ENCODE measurements at regions not wholly inside any gene's neighbourhood (a gene's known extent, or its start where the extent isn't known, plus 50 kb on each side); places are given as distances from the start of the nearest gene placed in this dataset.

- no peaks in the 10 kb centered on the region for H4K20me1 ChIP-seq (ENCODE audit: insufficient read depth, low read depth, low read length)
- no peak overlapping the region for H3K4me3 ChIP-seq (ENCODE audit: low read length)
- H3K27ac ChIP-seq (ENCODE audit: low read length), result no peak overlapping the region
- H3K4me1 ChIP-seq (ENCODE audit: low read length), result peaks cover 19% of the 10 kb centered on the region
- no peak overlapping the region for H3K4me2 ChIP-seq (ENCODE audit: low read depth, low read length, poor library complexity, severe bottlenecking)
- no peak overlapping the region for H3K9ac ChIP-seq (ENCODE audit: low read length)
- DNase-seq, result no peak
- no peaks in the 10 kb centered on the region for H3K9me2 ChIP-seq (replicated peaks; ENCODE audit: insufficient read depth, low read length)
- H2AFZ ChIP-seq (ENCODE audit: low read length), result no peak overlapping the region
- no peaks in the 10 kb centered on the region for H3K9me3 ChIP-seq (ENCODE audit: low read length)
- H3K36me3 ChIP-seq (ENCODE audit: insufficient read depth, low read length), result no peaks in the 10 kb centered on the region
- H3K79me2 ChIP-seq (ENCODE audit: low read length), result no peaks in the 10 kb centered on the region
- no peaks in the 10 kb centered on the region for H3K27me3 ChIP-seq (ENCODE audit: low read length)
These were observed 127.5 kb upstream of the CPEB4 start for GRCh38 chr5:173760461-173761177.

GRCh38 chr5:173761178-173761513, 127.0 kb upstream of the CPEB4 start:
- H4K20me1 ChIP-seq (ENCODE audit: insufficient read depth, low read depth, low read length), result no peaks in the 10 kb centered on the region
- H3K79me2 ChIP-seq (ENCODE audit: low read length), result no peaks in the 10 kb centered on the region
- no peak overlapping the region for H3K9ac ChIP-seq (ENCODE audit: low read length)
- DNase-seq, result no peak
- no peak overlapping the region for H3K27ac ChIP-seq (ENCODE audit: low read length)
- H3K9me3 ChIP-seq (ENCODE audit: low read length), result no peaks in the 10 kb centered on the region
- no peaks in the 10 kb centered on the region for H3K36me3 ChIP-seq (ENCODE audit: insufficient read depth, low read length)
- H3K9me2 ChIP-seq (replicated peaks; ENCODE audit: insufficient read depth, low read length), result no peaks in the 10 kb centered on the region
- no peak overlapping the region for H3K4me2 ChIP-seq (ENCODE audit: low read depth, low read length, poor library complexity, severe bottlenecking)
- H2AFZ ChIP-seq (ENCODE audit: low read length), result no peak overlapping the region
- no peaks in the 10 kb centered on the region for H3K27me3 ChIP-seq (ENCODE audit: low read length)
- peaks cover 19% of the 10 kb centered on the region for H3K4me1 ChIP-seq (ENCODE audit: low read length)
- no peak overlapping the region for H3K4me3 ChIP-seq (ENCODE audit: low read length)

GRCh38 chr5:173762045-173762444, 126.1 kb upstream of the CPEB4 start:
- Histone ChIP-seq H3K79me2 (ENCODE audit: low read length) (no peaks in the 10 kb centered on the region), H3K9ac (ENCODE audit: low read length) (no peak overlapping the region), H3K27me3 (ENCODE audit: low read length) (no peaks in the 10 kb centered on the region), H3K4me3 (ENCODE audit: low read length) (no peak overlapping the region), H3K36me3 (ENCODE audit: insufficient read depth, low read length) (no peaks in the 10 kb centered on the region), H3K4me1 (ENCODE audit: low read length) (peaks cover 19% of the 10 kb centered on the region), H3K9me3 (ENCODE audit: low read length) (no peaks in the 10 kb centered on the region), H3K27ac (ENCODE audit: low read length) (no peak overlapping the region), H3K9me2 (replicated peaks; ENCODE audit: insufficient read depth, low read length) (no peaks in the 10 kb centered on the region), H2AFZ (ENCODE audit: low read length) (no peak overlapping the region), H4K20me1 (ENCODE audit: insufficient read depth, low read depth, low read length) (no peaks in the 10 kb centered on the region), H3K4me2 (ENCODE audit: low read depth, low read length, poor library complexity, severe bottlenecking) (no peak overlapping the region)
- no peak for DNase-seq

GRCh38 chr5:173762930-173763329, 125.2 kb upstream of the CPEB4 start:
- no peak overlapping the region for H3K9ac ChIP-seq (ENCODE audit: low read length)
- no peak for DNase-seq
- no peaks in the 10 kb centered on the region for H3K27me3 ChIP-seq (ENCODE audit: low read length)
- no peak overlapping the region for H2AFZ ChIP-seq (ENCODE audit: low read length)
- no peak overlapping the region for H3K27ac ChIP-seq (ENCODE audit: low read length)
- H3K79me2 ChIP-seq (ENCODE audit: low read length), result no peaks in the 10 kb centered on the region
- H3K9me3 ChIP-seq (ENCODE audit: low read length), result no peaks in the 10 kb centered on the region
- H3K4me1 ChIP-seq (ENCODE audit: low read length), result peaks cover 19% of the 10 kb centered on the region
- no peaks in the 10 kb centered on the region for H4K20me1 ChIP-seq (ENCODE audit: insufficient read depth, low read depth, low read length)
- no peaks in the 10 kb centered on the region for H3K9me2 ChIP-seq (replicated peaks; ENCODE audit: insufficient read depth, low read length)
- no peaks in the 10 kb centered on the region for H3K36me3 ChIP-seq (ENCODE audit: insufficient read depth, low read length)
- H3K4me2 ChIP-seq (ENCODE audit: low read depth, low read length, poor library complexity, severe bottlenecking), result no peak overlapping the region
- H3K4me3 ChIP-seq (ENCODE audit: low read length), result no peak overlapping the region

GRCh38 chr5:173763410-173763809, 124.7 kb upstream of the CPEB4 start:
- no peaks in the 10 kb centered on the region for H3K79me2 ChIP-seq (ENCODE audit: low read length)
- no peaks in the 10 kb centered on the region for H3K9me2 ChIP-seq (replicated peaks; ENCODE audit: insufficient read depth, low read length)
- H3K27me3 ChIP-seq (ENCODE audit: low read length), result no peaks in the 10 kb centered on the region
- H2AFZ ChIP-seq (ENCODE audit: low read length), result no peak overlapping the region
- H3K36me3 ChIP-seq (ENCODE audit: insufficient read depth, low read length), result no peaks in the 10 kb centered on the region
- H3K9me3 ChIP-seq (ENCODE audit: low read length), result no peaks in the 10 kb centered on the region
- no peaks in the 10 kb centered on the region for H4K20me1 ChIP-seq (ENCODE audit: insufficient read depth, low read depth, low read length)
- no peak overlapping the region for H3K4me2 ChIP-seq (ENCODE audit: low read depth, low read length, poor library complexity, severe bottlenecking)
- no peak overlapping the region for H3K9ac ChIP-seq (ENCODE audit: low read length)
- no peak overlapping the region for H3K27ac ChIP-seq (ENCODE audit: low read length)
- DNase-seq, result no peak
- no peak overlapping the region for H3K4me3 ChIP-seq (ENCODE audit: low read length)
- H3K4me1 ChIP-seq (ENCODE audit: low read length), result peaks cover 19% of the 10 kb centered on the region

- H3K9me3 ChIP-seq (ENCODE audit: low read length), result no peaks in the 10 kb centered on the region
- no peak overlapping the region for H3K9ac ChIP-seq (ENCODE audit: low read length)
- no peak overlapping the region for H3K4me3 ChIP-seq (ENCODE audit: low read length)
- no peaks in the 10 kb centered on the region for H3K9me2 ChIP-seq (replicated peaks; ENCODE audit: insufficient read depth, low read length)
- no peaks in the 10 kb centered on the region for H3K27me3 ChIP-seq (ENCODE audit: low read length)
- peaks cover 19% of the 10 kb centered on the region for H3K4me1 ChIP-seq (ENCODE audit: low read length)
- H3K79me2 ChIP-seq (ENCODE audit: low read length), result no peaks in the 10 kb centered on the region
- peak overlapping the region; percentile 45 for H3K4me2 ChIP-seq (ENCODE audit: low read depth, low read length, poor library complexity, severe bottlenecking)
- peak; percentile 77 for DNase-seq
- no peak overlapping the region for H2AFZ ChIP-seq (ENCODE audit: low read length)
- H3K27ac ChIP-seq (ENCODE audit: low read length), result no peak overlapping the region
- H4K20me1 ChIP-seq (ENCODE audit: insufficient read depth, low read depth, low read length), result no peaks in the 10 kb centered on the region
- H3K36me3 ChIP-seq (ENCODE audit: insufficient read depth, low read length), result no peaks in the 10 kb centered on the region
These were observed 123.7 kb upstream of the CPEB4 start for GRCh38 chr5:173764332-173765028.

- Histone ChIP-seq H4K20me1 (ENCODE audit: insufficient read depth, low read depth, low read length) (no peaks in the 10 kb centered on the region), H3K9me3 (ENCODE audit: low read length) (no peaks in the 10 kb centered on the region), H3K27me3 (ENCODE audit: low read length) (no peaks in the 10 kb centered on the region), H3K4me2 (ENCODE audit: low read depth, low read length, poor library complexity, severe bottlenecking) (peak overlapping the region; percentile 45), H3K4me1 (ENCODE audit: low read length) (peaks cover 19% of the 10 kb centered on the region), H3K4me3 (ENCODE audit: low read length) (no peak overlapping the region), H3K79me2 (ENCODE audit: low read length) (no peaks in the 10 kb centered on the region), H3K36me3 (ENCODE audit: insufficient read depth, low read length) (no peaks in the 10 kb centered on the region), H3K9me2 (replicated peaks; ENCODE audit: insufficient read depth, low read length) (no peaks in the 10 kb centered on the region), H3K27ac (ENCODE audit: low read length) (no peak overlapping the region), H2AFZ (ENCODE audit: low read length) (no peak overlapping the region), H3K9ac (ENCODE audit: low read length) (no peak overlapping the region)
- no peak for DNase-seq
These were observed 123.0 kb upstream of the CPEB4 start for GRCh38 chr5:173765029-173765644.

- Histone ChIP-seq H3K9me2 (replicated peaks; ENCODE audit: insufficient read depth, low read length) (no peaks in the 10 kb centered on the region), H3K4me2 (ENCODE audit: low read depth, low read length, poor library complexity, severe bottlenecking) (no peak overlapping the region), H3K4me1 (ENCODE audit: low read length) (peaks cover 19% of the 10 kb centered on the region), H3K79me2 (ENCODE audit: low read length) (no peaks in the 10 kb centered on the region), H3K4me3 (ENCODE audit: low read length) (no peak overlapping the region), H3K27ac (ENCODE audit: low read length) (no peak overlapping the region), H2AFZ (ENCODE audit: low read length) (no peak overlapping the region), H3K9ac (ENCODE audit: low read length) (no peak overlapping the region), H3K9me3 (ENCODE audit: low read length) (no peaks in the 10 kb centered on the region), H3K27me3 (ENCODE audit: low read length) (no peaks in the 10 kb centered on the region), H4K20me1 (ENCODE audit: insufficient read depth, low read depth, low read length) (no peaks in the 10 kb centered on the region), H3K36me3 (ENCODE audit: insufficient read depth, low read length) (no peaks in the 10 kb centered on the region)
- no peak for DNase-seq
These were observed 122.5 kb upstream of the CPEB4 start for GRCh38 chr5:173765661-173766060.

All from Karpas-422 (cell line).